UCSD-AML1 (cell line): ENCODE measurements at regions not wholly inside any gene's neighbourhood (a gene's known extent, or its start where the extent isn't known, plus 50 kb on each side); places are given as distances from the start of the nearest gene placed in this dataset.
A peak's percentile ranks its signal among the peaks of the same experiment; 100 is the strongest.
"Not testable (repeated sequence)": the region's sequence is repeated elsewhere in the genome, so short reads cannot be mapped to it uniquely, and the experiment has no call there.

Experiments used
- DNase-seq: peaks from one replicate; lab custom pipeline; 2025; ENCODE audit not compliant: unreplicated experiment; lab: John Stamatoyannopoulos, UW

GRCh38 chr9:65566018-65566417, 109.7 kb upstream of the ZNG1E start:
- not testable (repeated sequence) for DNase-seq

GRCh38 chr9:65519018-65519417, 156.7 kb upstream of the ZNG1E start:
- not testable (repeated sequence) for DNase-seq

- DNase-seq = not testable (repeated sequence)
Measured at GRCh38 chr9:65514465-65514864, 161.3 kb upstream of the ZNG1E start.

- DNase-seq = not testable (repeated sequence)
Measured at GRCh38 chr9:65507897-65508296, 167.8 kb upstream of the ZNG1E start.

- DNase-seq = not testable (repeated sequence)
Measured at GRCh38 chr9:65504686-65505085, 171.0 kb upstream of the ZNG1E start.

GRCh38 chr9:65503696-65504095, 172.0 kb upstream of the ZNG1E start:
- DNase-seq = not testable (repeated sequence)

GRCh38 chr9:65482890-65483289, 192.8 kb upstream of the ZNG1E start:
- DNase-seq = peak; percentile 48

GRCh38 chr9:65481291-65481690, 194.4 kb upstream of the ZNG1E start:
- not testable (repeated sequence) for DNase-seq

- not testable (repeated sequence) for DNase-seq
Measured at GRCh38 chr9:65474891-65475290, 189.9 kb upstream of the FOXD4L5 start.

- peak; percentile 22 for DNase-seq
Measured at GRCh38 chr9:65473059-65473822, 188.2 kb upstream of the FOXD4L5 start.

- DNase-seq = not testable (repeated sequence)
Measured at GRCh38 chr9:65471106-65471505, 186.1 kb upstream of the FOXD4L5 start.

GRCh38 chr9:65466911-65467734, 182.1 kb upstream of the FOXD4L5 start:
- not testable (repeated sequence) for DNase-seq

GRCh38 chr9:65465246-65465895, 180.4 kb upstream of the FOXD4L5 start:
- not testable (repeated sequence) for DNase-seq

- DNase-seq = not testable (repeated sequence)
Measured at GRCh38 chr9:65462476-65462875, 177.5 kb upstream of the FOXD4L5 start.

GRCh38 chr9:65459756-65460320, 174.8 kb upstream of the FOXD4L5 start:
- DNase-seq = no peak

- no peak for DNase-seq
Measured at GRCh38 chr9:65458992-65459391, 174.0 kb upstream of the FOXD4L5 start.

GRCh38 chr9:65458465-65458864, 173.5 kb upstream of the FOXD4L5 start:
- DNase-seq = no peak

GRCh38 chr9:65456991-65457390, 172.0 kb upstream of the FOXD4L5 start:
- not testable (repeated sequence) for DNase-seq

GRCh38 chr9:65455751-65456647, 171.0 kb upstream of the FOXD4L5 start:
- DNase-seq = not testable (repeated sequence)

- not testable (repeated sequence) for DNase-seq
Measured at GRCh38 chr9:65455136-65455535, 170.1 kb upstream of the FOXD4L5 start.
